ENCODE measurements at regions not wholly inside any gene's neighbourhood (a gene's known extent, or its start where the extent isn't known, plus 50 kb on each side); places are given as distances from the start of the nearest gene placed in this dataset.

DNA sequence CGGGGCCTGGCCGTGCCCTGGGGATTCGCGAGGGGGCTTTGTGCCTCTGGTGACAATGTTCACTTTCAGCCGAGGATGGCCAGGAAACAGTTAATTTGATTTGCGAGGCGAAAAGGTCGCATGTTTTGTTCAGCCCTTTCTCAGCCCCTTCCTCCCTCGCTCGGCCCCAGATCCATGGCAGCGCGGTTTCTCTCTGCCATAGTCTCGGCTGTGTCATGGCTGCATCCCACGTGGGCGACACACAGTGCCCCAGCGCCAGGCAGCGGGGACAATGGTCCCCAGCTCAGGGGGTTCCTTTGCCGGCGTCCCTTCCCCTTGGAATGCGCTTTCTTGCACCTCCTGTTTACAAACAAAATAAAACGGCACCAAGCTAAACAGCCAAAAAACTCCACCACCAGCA lies 370.3 kb upstream of the IRX2 start (continued):
- TF ChIP-seq, protein P1, sequence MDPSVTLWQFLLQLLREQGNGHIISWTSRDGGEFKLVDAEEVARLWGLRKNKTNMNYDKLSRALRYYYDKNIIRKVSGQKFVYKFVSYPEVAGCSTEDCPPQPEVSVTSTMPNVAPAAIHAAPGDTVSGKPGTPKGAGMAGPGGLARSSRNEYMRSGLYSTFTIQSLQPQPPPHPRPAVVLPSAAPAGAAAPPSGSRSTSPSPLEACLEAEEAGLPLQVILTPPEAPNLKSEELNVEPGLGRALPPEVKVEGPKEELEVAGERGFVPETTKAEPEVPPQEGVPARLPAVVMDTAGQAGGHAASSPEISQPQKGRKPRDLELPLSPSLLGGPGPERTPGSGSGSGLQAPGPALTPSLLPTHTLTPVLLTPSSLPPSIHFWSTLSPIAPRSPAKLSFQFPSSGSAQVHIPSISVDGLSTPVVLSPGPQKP (CRISPR knock-in tag; IDR thresholded peaks at IDR 0.05) = no peak
- TF ChIP-seq TEAD2 (tag; IDR thresholded peaks at IDR 0.05) (no peak), MEF2A (IDR thresholded peaks at IDR 0.05; ENCODE audit: control insufficient read depth, low read depth, low read length) (no peak), E2F3 (CRISPR knock-in tag; IDR thresholded peaks at IDR 0.05) (no peak), RBM34 (IDR thresholded peaks at IDR 0.05; ENCODE audit: borderline replicate concordance, insufficient read depth, low read length) (no peak), MTA3 (IDR thresholded peaks at IDR 0.05; ENCODE audit: borderline replicate concordance) (no peak), TOE1 (IDR thresholded peaks at IDR 0.05; ENCODE audit: borderline replicate concordance) (no peak), TOE1 (CRISPR knock-in tag; IDR thresholded peaks at IDR 0.05; ENCODE audit: borderline replicate concordance, low read depth) (no peak), NEUROD1 (IDR thresholded peaks at IDR 0.05; ENCODE audit: borderline replicate concordance, low read depth, low read length, partially characterized antibody) (no peak)
- TF ChIP-seq, protein P2, sequence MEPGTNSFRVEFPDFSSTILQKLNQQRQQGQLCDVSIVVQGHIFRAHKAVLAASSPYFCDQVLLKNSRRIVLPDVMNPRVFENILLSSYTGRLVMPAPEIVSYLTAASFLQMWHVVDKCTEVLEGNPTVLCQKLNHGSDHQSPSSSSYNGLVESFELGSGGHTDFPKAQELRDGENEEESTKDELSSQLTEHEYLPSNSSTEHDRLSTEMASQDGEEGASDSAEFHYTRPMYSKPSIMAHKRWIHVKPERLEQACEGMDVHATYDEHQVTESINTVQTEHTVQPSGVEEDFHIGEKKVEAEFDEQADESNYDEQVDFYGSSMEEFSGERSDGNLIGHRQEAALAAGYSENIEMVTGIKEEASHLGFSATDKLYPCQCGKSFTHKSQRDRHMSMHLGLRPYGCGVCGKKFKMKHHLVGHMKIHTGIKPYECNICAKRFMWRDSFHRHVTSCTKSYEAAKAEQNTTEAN (CRISPR knock-in tag; IDR thresholded peaks at IDR 0.05) = no peak
- TF ChIP-seq, protein P3, sequence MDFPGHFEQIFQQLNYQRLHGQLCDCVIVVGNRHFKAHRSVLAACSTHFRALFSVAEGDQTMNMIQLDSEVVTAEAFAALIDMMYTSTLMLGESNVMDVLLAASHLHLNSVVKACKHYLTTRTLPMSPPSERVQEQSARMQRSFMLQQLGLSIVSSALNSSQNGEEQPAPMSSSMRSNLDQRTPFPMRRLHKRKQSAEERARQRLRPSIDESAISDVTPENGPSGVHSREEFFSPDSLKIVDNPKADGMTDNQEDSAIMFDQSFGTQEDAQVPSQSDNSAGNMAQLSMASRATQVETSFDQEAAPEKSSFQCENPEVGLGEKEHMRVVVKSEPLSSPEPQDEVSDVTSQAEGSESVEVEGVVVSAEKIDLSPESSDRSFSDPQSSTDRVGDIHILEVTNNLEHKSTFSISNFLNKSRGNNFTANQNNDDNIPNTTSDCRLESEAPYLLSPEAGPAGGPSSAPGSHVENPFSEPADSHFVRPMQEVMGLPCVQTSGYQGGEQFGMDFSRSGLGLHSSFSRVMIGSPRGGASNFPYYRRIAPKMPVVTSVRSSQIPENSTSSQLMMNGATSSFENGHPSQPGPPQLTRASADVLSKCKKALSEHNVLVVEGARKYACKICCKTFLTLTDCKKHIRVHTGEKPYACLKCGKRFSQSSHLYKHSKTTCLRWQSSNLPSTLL (IDR thresholded peaks at IDR 0.05) = no peak
- TF ChIP-seq, protein P4, sequence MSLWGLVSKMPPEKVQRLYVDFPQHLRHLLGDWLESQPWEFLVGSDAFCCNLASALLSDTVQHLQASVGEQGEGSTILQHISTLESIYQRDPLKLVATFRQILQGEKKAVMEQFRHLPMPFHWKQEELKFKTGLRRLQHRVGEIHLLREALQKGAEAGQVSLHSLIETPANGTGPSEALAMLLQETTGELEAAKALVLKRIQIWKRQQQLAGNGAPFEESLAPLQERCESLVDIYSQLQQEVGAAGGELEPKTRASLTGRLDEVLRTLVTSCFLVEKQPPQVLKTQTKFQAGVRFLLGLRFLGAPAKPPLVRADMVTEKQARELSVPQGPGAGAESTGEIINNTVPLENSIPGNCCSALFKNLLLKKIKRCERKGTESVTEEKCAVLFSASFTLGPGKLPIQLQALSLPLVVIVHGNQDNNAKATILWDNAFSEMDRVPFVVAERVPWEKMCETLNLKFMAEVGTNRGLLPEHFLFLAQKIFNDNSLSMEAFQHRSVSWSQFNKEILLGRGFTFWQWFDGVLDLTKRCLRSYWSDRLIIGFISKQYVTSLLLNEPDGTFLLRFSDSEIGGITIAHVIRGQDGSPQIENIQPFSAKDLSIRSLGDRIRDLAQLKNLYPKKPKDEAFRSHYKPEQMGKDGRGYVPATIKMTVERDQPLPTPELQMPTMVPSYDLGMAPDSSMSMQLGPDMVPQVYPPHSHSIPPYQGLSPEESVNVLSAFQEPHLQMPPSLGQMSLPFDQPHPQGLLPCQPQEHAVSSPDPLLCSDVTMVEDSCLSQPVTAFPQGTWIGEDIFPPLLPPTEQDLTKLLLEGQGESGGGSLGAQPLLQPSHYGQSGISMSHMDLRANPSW (CRISPR knock-in tag; IDR thresholded peaks at IDR 0.05) = no peak
